SIG-M5 treated with dmso at 0.1 percent for 504 hours (cell line): ENCODE measurements at regions not wholly inside any gene's neighbourhood (a gene's known extent, or its start where the extent isn't known, plus 50 kb on each side); places are given as distances from the start of the nearest gene placed in this dataset.
"Not testable (repeated sequence)": the region's sequence is repeated elsewhere in the genome, so short reads cannot be mapped to it uniquely, and the experiment has no call there.

Source experiments
- DNase-seq: peaks from one replicate; lab custom pipeline; 2025; ENCODE audit not compliant: unreplicated experiment; lab: John Stamatoyannopoulos, UW

DNA sequence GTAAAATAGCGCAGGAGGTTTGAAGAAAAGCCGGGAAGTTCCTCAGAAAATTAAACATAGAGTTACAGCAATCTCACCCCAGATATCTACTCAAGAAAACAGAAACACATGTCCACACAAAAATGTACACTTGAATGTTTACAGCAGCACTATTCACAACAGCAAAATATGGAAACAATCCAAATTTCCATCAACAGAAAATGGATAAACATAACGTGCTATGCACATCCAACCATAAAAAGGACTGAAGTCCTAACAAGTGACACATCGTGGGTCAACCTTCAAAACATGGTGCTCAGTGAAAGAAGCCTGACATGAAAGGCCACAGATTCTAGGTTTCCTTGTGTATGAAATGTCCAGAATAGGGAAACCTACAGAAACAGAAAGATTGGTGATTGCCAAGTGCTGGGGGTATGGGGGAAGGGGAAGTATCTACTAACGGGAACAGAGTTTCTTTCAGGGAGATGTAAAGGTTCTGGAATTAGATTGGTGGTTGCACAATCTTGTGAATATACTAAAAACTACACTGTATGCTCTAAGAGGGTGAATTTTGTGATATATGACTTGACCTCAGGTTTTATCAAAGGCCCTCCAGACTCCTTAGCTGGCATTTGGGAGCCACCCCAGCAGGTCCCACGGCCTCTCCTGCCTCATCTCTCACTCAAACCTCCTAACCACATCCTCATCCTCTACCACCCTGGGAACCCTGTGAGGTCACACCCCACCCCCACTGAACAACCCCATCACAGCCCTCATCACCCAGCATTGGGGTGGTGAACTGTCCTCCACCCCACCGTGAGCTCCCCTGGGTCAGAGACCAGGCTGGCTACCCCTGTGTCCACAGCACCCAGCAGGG is 69.2 kb upstream of the PRR5 start:
- no peak for DNase-seq

DNA sequence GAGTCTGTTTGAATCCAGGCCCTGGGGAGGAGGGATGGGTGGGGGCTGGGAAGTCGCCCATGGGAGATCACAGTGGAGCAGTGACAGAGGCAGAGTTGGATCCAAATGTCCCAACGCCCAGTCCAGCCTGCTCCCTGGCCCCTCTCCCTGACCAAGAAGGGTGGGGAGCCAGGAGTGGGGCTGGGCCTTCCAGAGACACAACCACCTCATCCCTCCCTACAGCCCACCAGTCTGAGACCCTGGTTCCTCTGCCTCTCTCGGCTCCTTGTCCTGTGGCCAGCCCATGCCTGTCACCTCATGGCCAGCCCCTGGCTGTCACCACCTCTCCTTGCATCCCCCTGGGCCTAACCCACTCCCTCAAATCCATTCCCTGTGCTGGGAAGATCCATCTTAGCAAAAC is 71.2 kb upstream of the PRR5 start:
- no peak for DNase-seq

DNA sequence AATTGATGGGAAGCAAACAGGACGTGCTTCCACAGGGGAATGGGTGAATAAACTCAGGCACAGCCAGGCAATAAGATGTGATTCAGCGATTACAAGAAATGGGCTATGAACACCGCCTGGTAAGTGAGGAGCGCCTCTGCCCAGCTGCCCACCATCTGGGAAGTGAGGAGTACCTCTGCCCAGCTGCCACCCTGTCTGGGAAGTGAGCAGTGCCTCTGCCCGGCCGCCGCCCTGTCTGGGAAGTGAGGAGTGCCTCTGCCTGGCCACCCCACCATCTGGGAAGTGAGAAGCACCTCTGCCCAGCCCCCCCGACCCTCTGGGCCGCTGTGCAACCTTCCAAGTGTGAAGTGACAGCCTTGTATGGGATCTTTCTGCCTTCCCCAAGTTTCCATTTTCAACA is 73.2 kb upstream of the PRR5 start:
- no peak for DNase-seq

DNA sequence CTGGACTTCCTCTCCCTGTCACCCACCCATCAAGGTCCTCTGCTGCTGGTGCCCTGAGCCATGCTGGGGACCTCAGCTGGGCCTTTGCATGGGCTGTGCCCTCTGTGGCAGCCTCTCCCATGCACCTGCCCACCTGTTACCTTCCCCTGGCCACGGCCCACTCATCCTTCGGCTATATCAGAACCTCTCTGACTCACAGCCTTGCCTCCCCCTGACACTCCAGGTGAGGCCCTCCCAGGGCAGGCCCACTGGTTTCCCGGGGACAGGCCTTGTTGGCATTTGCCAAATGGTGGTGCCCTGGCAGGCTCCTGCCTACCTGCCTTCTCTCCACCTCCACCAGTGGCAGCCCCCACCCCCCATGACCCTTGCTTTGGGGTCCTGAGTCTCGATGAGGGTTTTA is 73.7 kb upstream of the PRR5 start:
- no peak for DNase-seq

DNA sequence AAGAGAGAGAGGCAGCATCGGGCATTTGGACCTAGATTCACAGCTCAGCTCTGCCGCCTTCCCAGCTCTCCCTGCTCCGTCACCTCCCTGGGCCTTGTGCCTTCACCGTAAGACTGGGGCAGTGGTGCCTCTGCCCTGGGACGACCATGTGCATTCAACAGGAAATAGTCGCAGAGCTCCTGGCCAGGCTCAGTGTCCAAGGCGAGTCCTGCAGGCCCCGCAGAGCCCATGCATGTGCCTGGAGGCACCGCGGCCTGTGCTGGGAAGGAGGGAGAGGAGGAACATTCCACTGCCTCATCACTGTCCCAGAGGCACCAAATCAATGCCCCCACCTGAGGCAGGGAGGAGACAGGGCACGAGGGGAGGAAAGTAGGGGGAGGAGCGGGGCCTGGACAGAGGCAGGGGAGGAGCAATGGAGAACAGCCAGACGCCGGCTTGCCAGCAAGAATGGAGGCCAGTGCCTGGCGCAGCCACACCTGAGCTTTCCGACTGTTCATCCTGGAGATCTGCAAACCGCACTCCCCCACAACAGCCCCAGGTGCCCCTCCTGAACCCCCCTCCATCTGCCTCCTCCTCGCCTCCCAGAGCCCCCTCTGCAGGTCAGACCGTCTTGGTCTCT is 74.4 kb upstream of the PRR5 start:
- DNase-seq, result no peak

DNA sequence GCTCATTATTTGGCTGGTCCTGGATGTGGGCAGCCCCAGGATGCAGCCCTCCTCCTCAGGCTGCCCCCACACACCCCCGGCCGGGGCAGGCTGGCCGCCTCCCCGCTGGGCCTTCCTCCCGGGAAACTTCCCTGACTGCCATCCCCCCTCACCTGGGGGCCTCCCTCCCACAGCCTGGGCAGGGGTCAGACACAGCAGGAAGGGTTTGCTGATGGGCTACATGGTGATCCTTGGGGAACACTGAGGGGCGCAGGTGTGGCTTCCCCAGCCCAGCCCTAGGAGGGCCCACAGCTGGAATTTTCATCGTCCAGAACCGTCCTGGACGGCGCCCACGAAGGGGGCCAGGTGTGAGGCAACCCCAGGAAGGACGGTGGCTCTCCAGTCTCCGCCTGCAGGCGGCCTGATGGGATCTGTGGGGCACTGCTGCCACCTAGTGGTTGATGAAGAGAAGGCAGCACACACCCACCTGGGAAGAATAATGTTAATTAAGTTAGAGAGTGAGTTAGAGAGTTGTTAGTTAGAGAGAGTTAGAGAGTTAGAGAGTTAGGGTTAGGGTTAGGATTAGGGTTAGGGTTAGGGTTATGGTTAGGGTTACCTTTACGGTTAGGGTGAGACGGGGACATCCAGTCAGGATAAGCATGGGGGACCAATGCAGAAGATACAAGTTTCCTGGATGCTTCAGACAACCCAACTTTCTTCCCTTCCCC is 75.9 kb upstream of the PRR5 start:
- DNase-seq, result peak; percentile 51

DNA sequence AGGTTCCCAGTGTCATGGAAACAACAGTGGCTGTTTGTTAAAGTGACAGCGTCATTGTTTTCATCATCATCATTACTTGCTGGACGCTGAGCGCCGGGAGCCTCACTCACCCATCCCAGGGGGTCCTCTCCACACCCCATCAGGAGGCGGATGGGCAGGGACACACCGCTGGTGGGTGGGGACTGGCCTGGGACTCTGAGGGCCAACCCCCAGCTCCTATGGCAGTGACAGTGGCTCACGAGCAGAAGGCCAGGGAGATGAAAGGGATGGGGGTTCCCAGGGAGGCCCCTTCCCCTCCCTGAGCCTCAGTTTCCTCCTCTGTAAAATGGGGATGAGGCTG is 76.6 kb upstream of the PRR5 start:
- DNase-seq, result no peak

DNA sequence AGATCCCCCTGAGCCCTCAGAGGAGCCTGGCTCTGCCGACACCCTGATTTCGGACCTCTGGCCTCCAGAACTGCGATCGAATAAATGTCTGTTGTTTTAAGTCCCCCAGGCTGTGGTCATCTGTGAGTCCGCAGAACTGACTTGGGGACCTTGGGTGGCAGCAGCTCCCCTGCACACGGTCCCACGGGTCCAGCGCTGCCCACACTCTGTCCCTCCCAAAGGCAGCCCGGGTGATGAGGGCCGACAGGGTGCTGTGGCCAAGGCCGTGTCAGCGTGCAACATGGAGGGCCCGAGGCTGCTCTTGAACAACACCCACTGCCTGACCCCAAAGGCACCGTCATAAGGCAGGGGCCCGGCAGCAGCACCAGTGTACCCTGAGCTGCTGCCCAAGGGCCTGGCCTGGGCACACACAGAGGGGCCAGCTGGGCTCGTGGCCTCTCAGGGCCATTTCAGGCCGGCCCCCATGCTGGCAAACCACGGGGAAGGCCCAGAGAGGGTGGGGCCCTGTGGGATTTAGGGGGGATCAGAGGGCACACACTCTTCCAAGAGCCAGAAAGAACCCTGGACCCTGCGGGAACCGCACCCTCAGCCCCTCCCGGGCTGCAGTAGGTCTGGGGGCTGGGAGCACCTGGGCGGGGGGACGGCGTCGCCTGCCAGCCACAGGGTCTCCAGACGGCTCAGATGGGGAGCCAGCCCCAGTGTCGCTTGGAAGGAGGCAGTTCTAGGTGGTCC is 77.1 kb upstream of the PRR5 start:
- DNase-seq, result no peak

DNA sequence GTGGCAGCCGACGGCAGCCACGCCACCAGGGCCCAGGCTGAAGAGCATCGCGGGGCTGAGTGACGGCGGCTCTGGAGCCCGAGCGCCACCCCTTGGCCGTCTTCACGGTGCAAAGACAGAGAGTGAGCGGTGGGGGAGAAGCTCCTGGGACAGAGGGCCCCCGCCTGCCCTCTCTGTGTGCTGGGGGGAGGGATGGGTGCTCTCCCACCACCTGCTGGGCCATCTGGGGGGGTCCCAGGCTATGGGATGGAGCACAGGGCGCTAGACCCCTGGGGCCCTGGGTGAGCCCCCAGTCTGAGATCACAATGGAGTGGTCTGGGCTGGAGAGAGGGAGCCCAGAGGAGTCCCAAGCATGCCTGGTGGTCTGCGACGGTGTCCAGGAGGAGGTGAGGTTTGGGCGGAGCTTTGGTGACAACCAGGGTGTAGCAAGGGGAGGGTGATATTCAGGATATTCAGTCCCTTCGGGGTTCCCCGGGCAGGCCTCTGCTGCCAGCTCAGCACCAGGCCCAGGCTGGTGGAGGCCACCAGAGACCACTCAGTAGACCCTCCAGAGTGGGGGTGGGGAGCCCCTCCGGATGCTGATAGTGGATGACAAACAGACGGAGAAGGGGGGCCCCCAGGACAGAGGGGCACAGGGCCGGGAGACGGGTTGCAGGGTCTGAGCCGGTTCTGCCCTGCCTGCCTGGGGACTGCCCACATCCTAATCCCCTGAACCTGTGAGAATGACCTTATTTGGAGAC is 78.1 kb upstream of the PRR5 start:
- peak; percentile 23 for DNase-seq

DNA sequence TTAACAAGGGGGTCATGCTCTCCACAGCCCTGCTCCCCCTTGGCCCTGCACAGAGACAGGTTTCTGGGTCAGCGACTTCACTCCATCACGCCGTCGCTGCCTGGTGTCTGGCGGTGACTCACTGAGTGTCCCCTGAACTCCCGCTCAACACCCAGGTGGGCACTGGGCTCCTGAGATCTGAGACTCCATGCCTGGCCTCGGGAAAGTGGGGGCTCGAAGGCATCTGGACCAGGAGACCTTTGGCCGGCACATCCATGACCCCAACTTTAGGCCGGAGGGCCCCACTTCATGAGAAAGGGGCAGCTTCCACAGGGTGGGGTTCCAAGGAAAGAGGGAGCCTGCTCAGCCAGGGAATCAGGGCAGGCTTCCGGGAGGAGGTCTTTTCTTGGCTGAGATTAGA is 79.3 kb upstream of the PRR5 start:
- no peak for DNase-seq

DNA sequence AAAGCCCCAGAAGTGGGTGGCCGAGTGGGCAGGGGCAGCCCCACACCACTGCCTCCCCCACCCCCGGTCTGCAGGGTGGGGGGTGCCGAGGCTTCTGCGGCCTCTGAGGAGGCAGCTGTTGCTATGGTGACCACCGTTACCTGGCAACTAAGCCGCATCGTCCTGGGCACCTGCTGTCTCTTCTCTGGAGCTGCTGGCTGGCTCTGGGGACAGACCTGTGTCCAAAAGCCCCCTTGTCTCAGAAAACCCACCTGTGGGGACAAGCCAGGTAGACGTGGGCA is 79.9 kb upstream of the PRR5 start:
- DNase-seq, result no peak

DNA sequence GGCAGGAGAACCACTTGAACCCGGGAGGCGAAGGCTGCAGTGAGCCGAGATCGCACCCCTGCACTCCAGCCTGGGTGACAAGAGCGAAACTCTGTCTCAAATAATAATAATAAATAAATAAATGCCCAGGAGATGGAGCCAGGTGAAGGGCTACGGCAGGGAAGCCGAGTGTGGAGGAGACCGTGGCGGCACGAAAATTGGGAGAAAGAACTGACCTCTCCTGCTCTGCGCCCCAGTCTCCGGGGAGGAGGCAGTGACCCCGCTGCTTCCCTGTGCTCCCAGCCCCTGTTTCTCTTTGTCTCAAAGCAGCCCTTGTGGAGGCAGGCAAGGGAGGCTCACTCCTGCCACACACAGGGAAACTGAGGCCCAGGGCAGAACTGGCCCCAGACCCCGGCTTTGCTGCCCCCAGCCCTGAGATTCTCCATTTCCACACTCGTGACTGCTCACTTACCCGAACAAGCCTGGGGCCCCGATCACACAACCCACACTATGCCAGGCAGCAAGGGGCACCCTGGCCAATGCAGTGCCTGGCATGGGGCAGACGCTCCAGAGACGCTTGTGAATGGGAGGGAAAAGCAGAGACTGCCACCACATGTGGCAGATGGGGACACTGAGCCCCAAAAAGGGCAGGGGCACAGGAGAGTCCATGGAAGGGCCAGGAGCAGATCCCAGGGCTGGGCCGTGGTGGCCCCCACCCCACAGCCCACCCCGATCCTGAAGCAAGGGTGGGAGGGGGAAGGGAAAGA is 80.4 kb upstream of the PRR5 start:
- DNase-seq, result no peak

DNA sequence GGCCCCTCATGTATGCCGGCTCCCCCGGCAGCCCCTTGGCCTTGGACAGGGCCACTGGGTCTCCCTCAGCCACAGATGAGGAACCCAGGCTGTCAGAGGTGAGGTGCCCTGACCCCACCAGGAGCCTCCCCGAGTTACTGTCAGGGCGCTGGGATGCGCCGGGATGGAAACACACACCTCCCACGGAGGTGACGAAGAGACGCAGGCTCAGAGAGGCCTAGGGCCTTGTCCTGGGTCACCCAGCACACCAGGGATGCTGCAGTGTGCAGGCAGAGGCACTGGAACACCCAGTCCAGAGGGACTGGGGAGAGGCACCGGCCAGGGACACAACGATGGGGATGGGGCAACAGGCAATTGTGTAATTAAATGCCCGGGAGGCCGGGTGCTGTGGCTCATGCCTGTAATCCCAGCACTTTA is 81.2 kb upstream of the PRR5 start:
- DNase-seq, result no peak

DNA sequence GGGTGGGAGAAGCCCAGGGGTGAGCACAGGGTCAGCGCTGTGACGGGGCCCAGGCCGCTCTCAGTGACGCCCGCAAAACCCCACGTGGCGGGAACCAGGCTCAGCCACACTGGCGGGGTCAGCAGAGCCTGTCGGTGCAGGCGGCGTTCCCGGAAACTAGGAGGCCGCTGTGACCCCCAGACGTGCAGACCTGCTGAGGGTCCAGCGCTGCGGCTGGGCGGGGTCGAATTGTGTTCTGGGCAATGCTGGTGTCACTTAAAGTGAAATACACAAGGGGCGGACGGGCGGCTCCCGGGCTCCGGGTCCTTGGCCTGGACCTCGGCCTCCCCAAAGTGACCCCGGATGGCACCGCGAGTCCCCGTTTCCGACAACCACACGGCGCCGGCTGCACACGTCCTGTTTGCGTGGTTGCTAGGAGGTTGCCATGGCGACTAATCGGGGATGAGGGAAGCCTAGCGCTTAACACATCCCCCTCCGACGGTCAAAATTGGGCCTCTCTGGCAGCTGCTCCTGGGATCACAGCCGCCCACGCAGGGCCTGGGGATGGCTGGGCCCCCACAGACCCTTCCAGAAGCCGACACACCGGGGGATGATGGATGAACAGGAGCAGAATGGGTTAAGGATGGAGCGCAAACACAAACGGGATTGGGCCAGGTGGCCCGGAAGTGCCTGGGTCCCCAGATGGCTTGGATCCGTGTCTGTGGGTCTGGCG is 81.7 kb upstream of the PRR5 start:
- DNase-seq, result no peak

DNA sequence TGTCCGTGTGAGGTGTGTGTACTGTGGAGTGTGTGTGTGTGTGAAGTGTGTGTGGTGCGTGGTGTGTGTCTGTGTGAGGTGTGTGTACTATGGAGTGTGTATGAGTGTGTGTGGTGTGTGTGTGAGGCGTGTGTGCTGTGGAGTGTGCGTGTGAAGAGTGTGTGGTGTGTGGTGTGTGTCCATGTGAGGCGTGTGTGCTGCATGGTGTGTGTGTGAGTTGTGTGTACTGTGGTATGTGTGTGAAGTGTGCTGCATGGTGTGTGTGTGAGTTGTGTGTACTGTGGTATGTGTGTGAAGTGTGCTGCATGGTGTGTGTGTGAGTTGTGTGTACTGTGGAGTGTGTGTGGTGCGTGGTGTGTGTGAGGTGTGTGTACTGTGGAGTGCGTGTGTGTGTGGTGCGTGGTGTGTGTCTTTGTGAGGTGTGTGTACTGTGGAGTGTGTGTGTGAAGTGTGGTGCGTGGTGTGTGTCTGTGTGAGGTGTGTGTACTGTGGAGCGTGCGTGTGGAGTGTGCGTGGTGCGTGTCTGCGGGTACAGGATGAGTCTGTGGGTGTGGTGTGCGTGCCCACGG is 82.4 kb upstream of the PRR5 start:
- DNase-seq, result not testable (repeated sequence)

DNA sequence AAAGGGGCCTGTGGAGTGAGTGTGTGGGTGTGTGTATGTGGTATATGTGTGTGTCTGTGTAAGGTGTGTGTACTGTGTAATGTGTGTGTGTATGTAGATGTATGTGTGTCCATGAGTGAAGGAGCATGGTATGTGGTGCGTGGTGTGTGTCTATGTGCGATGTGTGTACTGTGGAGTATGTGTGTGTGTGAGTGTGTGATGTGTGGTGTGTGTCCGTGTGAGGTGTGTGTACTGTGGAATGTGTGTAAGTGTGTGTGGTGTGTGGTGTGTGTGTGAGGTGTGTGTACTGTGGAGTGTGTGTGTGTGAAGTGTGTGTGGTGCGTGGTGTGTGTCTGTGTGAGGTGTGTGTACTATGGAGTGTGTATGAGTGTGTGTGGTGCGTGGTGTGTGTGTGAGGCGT is 83.1 kb upstream of the PRR5 start:
- DNase-seq, result not testable (repeated sequence)

DNA sequence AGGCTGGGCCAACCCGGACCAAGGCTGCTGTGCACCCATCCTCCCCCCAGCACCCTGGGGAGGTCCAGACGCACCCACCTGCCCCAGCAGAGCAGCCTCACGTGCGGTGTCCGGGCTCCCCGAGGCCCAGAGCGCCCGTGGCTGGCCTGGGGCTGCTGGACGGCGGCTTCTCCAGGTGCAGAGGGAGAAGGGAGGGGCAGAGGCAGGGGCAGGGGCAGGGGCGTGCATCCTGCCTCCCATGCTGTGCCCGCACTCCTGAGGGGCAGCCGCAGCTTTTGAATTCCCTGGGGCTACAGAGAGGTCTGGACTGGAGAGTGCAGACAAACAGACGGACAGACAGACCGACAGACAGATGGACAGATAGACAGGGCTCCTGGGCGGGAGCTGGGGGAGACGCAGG is 83.6 kb upstream of the PRR5 start:
- DNase-seq, result no peak

DNA sequence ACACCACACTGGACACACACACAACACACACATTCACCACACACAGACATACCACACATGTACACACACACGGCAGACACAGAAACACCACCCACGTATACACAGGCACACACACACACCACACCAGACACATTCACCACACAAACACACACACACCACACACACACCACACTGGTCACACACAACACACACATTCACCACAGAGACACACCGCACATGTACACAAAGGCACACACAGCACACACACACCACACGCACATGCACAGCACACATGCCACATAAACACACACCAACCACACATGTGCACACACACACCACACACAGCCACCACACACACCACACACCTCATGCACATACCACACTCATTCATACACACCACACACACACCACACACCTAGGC is 84.2 kb upstream of the PRR5 start:
- no peak for DNase-seq

DNA sequence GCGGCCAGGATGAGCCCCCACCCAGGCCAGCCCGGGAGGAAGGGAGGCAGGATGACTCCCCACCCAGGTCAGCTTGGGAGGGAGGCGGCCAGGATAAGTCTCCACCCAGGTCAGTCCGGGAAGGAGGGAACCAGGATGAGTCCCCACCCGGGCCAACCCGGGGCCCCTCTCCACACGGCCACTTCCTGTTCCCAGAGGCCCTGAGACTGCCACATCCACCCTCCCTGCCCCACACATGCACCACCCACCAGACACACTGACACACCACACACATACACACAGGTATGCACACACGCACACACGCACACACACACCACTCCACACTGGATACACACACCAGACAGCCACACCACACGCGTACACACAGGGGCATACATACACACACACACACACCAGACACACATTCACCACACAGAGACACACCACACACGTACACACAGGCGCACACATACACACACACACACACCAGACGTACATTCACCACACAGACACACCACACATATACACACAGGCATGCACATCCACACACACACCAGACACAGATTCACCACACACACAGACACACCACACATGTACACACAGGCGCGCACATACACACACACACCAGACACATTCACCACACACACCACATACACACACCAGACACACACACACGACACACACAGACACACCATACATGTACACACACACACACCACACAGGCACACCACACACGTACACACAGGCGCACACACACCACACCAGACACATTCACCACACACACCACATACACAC is 84.9 kb upstream of the PRR5 start:
- DNase-seq, result no peak
